ENCODE measurements at regions not wholly inside any gene's neighbourhood (a gene's known extent, or its start where the extent isn't known, plus 50 kb on each side); places are given as distances from the start of the nearest gene placed in this dataset.

DNA sequence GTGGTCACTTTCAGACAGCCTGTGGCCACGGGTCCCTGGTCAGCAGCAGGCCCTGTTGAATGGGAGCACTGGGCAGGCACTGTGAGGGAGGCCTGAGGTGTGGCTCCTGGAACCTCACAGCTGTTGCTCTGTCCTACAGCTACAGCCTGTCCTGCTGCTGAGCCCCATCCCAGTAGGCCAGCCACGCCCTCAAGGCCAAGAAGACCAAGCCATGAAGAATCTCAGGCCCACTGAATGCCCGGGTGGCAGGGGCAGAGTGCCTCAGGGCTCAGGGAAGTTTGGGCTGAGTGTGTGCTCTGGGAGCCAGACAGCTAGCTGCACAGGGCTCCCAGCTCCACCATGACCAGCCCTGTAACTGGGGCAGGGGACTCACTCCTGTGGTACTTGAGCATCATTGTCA lies 363.5 kb upstream of the NUPR2 start:
- Histone ChIP-seq H3K4me1 (ENCODE audit: insufficient read depth, low read length, severe bottlenecking) (no peaks in the 10 kb centered on the region), H3K9me2 (ENCODE audit: low read depth, low read length) (no peaks in the 10 kb centered on the region), H3F3A (ENCODE audit: insufficient read depth, low read length) (no peaks in the 10 kb centered on the region), H3K9me3 (ENCODE audit: low read length) (peaks cover 15% of the 10 kb centered on the region; the same call in 1 of the 2 replicates), H3K4me3 (ENCODE audit: low read depth, low read length, poor library complexity, severe bottlenecking) (no peak overlapping the region), H3K27ac (ENCODE audit: low read depth, low read length, poor library complexity, severe bottlenecking) (no peak overlapping the region), H3K79me2 (ENCODE audit: insufficient read depth, low read length) (no peaks in the 10 kb centered on the region), H3K4me2 (ENCODE audit: low read length) (no peak overlapping the region), H3K36me3 (ENCODE audit: insufficient read depth, low read length) (no peaks in the 10 kb centered on the region), H3K27me3 (ENCODE audit: insufficient read depth, low read length) (no peaks in the 10 kb centered on the region), H3K9ac (ENCODE audit: low read length) (no peak overlapping the region), H2AFZ (ENCODE audit: low read length) (no peak overlapping the region), H4K20me1 (ENCODE audit: insufficient read depth, low read length) (no peaks in the 10 kb centered on the region)
- TF ChIP-seq, protein P1, sequence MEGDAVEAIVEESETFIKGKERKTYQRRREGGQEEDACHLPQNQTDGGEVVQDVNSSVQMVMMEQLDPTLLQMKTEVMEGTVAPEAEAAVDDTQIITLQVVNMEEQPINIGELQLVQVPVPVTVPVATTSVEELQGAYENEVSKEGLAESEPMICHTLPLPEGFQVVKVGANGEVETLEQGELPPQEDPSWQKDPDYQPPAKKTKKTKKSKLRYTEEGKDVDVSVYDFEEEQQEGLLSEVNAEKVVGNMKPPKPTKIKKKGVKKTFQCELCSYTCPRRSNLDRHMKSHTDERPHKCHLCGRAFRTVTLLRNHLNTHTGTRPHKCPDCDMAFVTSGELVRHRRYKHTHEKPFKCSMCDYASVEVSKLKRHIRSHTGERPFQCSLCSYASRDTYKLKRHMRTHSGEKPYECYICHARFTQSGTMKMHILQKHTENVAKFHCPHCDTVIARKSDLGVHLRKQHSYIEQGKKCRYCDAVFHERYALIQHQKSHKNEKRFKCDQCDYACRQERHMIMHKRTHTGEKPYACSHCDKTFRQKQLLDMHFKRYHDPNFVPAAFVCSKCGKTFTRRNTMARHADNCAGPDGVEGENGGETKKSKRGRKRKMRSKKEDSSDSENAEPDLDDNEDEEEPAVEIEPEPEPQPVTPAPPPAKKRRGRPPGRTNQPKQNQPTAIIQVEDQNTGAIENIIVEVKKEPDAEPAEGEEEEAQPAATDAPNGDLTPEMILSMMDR (IDR thresholded peaks at IDR 0.05; ENCODE audit: low read length), result no peak
- no peak for TF ChIP-seq EZH2 (IDR thresholded peaks at IDR 0.05; ENCODE audit: borderline replicate concordance, low read length)

DNA sequence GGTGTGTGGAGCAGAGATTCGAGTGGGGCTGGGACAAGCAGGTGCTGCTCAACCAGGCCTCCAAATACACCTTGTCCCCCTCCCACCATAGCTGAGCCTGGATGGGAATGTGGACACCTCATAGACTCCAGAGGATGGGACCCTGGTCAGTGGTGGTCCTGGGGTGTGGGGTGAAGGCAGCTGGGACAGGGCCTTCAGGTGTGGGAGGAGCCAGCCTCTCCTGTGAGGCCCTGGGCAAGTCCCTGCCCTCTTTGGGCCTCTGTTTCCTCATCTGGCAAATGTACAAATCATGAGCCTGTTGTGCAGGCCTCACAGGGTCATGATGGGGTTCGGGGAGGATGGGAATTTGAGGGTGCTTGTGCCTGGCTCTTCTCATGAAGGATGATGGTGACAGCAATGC lies 362.9 kb upstream of the NUPR2 start:
- Histone ChIP-seq H3K79me2 (ENCODE audit: insufficient read depth, low read length) (no peaks in the 10 kb centered on the region), H3K36me3 (ENCODE audit: insufficient read depth, low read length) (no peaks in the 10 kb centered on the region), H3K27ac (ENCODE audit: low read depth, low read length, poor library complexity, severe bottlenecking) (no peak overlapping the region), H3K9ac (ENCODE audit: low read length) (no peak overlapping the region), H3K9me3 (ENCODE audit: low read length) (peaks cover 17% of the 10 kb centered on the region; the same call in 1 of the 2 replicates), H3K4me2 (ENCODE audit: low read length) (no peak overlapping the region), H3K27me3 (ENCODE audit: insufficient read depth, low read length) (no peaks in the 10 kb centered on the region), H4K20me1 (ENCODE audit: insufficient read depth, low read length) (no peaks in the 10 kb centered on the region), H3K4me3 (ENCODE audit: low read depth, low read length, poor library complexity, severe bottlenecking) (no peak overlapping the region), H3K4me1 (ENCODE audit: insufficient read depth, low read length, severe bottlenecking) (no peaks in the 10 kb centered on the region), H2AFZ (ENCODE audit: low read length) (no peak overlapping the region), H3K9me2 (ENCODE audit: low read depth, low read length) (no peaks in the 10 kb centered on the region), H3F3A (ENCODE audit: insufficient read depth, low read length) (no peaks in the 10 kb centered on the region)
- TF ChIP-seq, protein P1 (IDR thresholded peaks at IDR 0.05; ENCODE audit: low read length), result no peak
- TF ChIP-seq EZH2 (IDR thresholded peaks at IDR 0.05; ENCODE audit: borderline replicate concordance, low read length), result no peak

DNA sequence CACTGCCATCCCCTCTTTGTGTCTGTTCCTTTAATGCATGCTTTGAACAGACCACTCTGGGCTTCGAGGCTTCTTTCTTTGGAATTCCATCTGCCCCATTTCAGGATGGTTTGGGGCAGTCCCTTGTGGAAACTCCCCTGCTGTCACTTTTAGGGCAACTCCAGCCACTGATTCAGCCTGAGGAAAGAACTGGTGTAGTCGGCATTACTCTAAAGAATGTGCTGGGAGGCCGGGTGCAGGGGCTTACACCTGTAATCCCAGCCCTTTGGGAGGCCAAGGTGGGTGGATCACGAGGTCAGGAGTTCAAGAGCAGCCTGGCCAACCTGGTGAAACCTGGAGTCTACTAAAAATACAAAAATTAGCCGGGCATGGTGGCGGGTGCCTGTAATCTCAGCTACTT lies 358.1 kb upstream of the NUPR2 start:
- Histone ChIP-seq H3K9ac (ENCODE audit: low read length) (no peak overlapping the region), H3K4me2 (ENCODE audit: low read length) (no peak overlapping the region), H3K36me3 (ENCODE audit: insufficient read depth, low read length) (no peaks in the 10 kb centered on the region), H3K27me3 (ENCODE audit: insufficient read depth, low read length) (no peaks in the 10 kb centered on the region), H3K4me1 (ENCODE audit: insufficient read depth, low read length, severe bottlenecking) (no peaks in the 10 kb centered on the region), H3K79me2 (ENCODE audit: insufficient read depth, low read length) (no peaks in the 10 kb centered on the region), H3K27ac (ENCODE audit: low read depth, low read length, poor library complexity, severe bottlenecking) (no peak overlapping the region), H3K4me3 (ENCODE audit: low read depth, low read length, poor library complexity, severe bottlenecking) (no peak overlapping the region), H3K9me2 (ENCODE audit: low read depth, low read length) (no peaks in the 10 kb centered on the region), H4K20me1 (ENCODE audit: insufficient read depth, low read length) (no peaks in the 10 kb centered on the region), H2AFZ (ENCODE audit: low read length) (no peak overlapping the region), H3K9me3 (ENCODE audit: low read length) (peaks cover 37% of the 10 kb centered on the region; the same call in 1 of the 2 replicates), H3F3A (ENCODE audit: insufficient read depth, low read length) (no peaks in the 10 kb centered on the region)
- TF ChIP-seq, protein P1 (IDR thresholded peaks at IDR 0.05; ENCODE audit: low read length), result no peak
- TF ChIP-seq EZH2 (IDR thresholded peaks at IDR 0.05; ENCODE audit: borderline replicate concordance, low read length), result no peak

Data from OCI-LY1 (cell line).